HL-60 (cell line): ENCODE measurements at regions not wholly inside any gene's neighbourhood (a gene's known extent, or its start where the extent isn't known, plus 50 kb on each side); places are given as distances from the start of the nearest gene placed in this dataset.

ENCODE experiments used
- DNase-seq, 2 experiments: peaks; one replicate each; pipeline ENCODE4 v3.0.0-alpha.2; 2010 to 2020; ENCODE audit warnings: low read depth in 1 of 2, low spot score in 1 of 2
- H3K27ac ChIP-seq: fragments of 250-450 bp; sonication (Bioruptor Pico); replicated peaks from 2 replicates; pipeline ENCODE4 v1.5.1; 2020; ENCODE audit warnings: mild to moderate bottlenecking, moderate library complexity
- H3K27me3 ChIP-seq: fragments of 250-450 bp; sonication (Bioruptor Pico); 2 replicates; pipeline ENCODE4 v1.5.1; 2021; ENCODE audit warnings: mild to moderate bottlenecking, moderate library complexity; ENCODE audit not compliant: insufficient read depth, poor library complexity, severe bottlenecking
- H3K4me3 ChIP-seq: replicated peaks from 2 replicates; pipeline ENCODE4 v1.5.1; 2011; ENCODE audit warnings: mild to moderate bottlenecking, control low read depth, low read length; ENCODE audit not compliant: insufficient read depth
- CTCF ChIP-seq: IDR thresholded peaks from one replicate; pipeline ENCODE4 v1.5.1; 2011; ENCODE audit warnings: low read length, control low read depth, inconsistent platforms; ENCODE audit not compliant: insufficient read depth
- GABPA ChIP-seq: IDR thresholded peaks from 2 replicates; pipeline ENCODE4 v1.6.1; 2012; ENCODE audit warnings: low read depth
- POLR2AphosphoS5 ChIP-seq: IDR thresholded peaks from 2 replicates; pipeline ENCODE4 v1.6.1; 2012; ENCODE audit warnings: low read depth
- SPI1 ChIP-seq: IDR thresholded peaks from 2 replicates; pipeline ENCODE4 v1.6.1; 2012; ENCODE audit warnings: low read depth, mild to moderate bottlenecking, borderline replicate concordance
- TF ChIP-seq, protein P1 (sequence below): IDR thresholded peaks from 2 replicates; pipeline ENCODE4 v1.6.1; 2012; ENCODE audit warnings: low read depth; ENCODE audit not compliant: insufficient replicate concordance

DNA sequence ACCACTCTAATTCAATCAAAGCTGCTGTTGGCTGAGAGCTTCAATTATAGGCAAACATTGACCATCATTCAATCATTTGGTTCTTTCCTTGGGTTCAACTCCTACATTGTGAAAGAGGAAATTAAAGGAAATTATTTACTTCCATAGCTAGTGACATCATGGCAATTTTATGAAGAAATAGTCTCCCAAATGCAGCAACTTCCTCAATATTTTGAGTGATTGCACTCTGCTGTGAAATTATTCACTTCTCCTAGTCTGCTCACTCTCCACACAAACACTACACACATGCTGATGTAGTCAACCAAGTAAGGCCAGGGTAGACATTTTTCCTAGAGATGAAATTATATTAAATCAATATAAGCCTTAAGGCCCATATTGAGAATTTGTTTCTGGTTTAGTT is 86.7 kb upstream of the NCKAP5 start:
- Histone ChIP-seq H3K27ac (no peak overlapping the region), H3K4me3 (no peak overlapping the region), H3K27me3 (no peaks in the 10 kb centered on the region)
- DNase-seq = no peak
- TF ChIP-seq CTCF (no peak), POLR2AphosphoS5 (no peak), GABPA (no peak), SPI1 (no peak)
- TF ChIP-seq, protein P1, sequence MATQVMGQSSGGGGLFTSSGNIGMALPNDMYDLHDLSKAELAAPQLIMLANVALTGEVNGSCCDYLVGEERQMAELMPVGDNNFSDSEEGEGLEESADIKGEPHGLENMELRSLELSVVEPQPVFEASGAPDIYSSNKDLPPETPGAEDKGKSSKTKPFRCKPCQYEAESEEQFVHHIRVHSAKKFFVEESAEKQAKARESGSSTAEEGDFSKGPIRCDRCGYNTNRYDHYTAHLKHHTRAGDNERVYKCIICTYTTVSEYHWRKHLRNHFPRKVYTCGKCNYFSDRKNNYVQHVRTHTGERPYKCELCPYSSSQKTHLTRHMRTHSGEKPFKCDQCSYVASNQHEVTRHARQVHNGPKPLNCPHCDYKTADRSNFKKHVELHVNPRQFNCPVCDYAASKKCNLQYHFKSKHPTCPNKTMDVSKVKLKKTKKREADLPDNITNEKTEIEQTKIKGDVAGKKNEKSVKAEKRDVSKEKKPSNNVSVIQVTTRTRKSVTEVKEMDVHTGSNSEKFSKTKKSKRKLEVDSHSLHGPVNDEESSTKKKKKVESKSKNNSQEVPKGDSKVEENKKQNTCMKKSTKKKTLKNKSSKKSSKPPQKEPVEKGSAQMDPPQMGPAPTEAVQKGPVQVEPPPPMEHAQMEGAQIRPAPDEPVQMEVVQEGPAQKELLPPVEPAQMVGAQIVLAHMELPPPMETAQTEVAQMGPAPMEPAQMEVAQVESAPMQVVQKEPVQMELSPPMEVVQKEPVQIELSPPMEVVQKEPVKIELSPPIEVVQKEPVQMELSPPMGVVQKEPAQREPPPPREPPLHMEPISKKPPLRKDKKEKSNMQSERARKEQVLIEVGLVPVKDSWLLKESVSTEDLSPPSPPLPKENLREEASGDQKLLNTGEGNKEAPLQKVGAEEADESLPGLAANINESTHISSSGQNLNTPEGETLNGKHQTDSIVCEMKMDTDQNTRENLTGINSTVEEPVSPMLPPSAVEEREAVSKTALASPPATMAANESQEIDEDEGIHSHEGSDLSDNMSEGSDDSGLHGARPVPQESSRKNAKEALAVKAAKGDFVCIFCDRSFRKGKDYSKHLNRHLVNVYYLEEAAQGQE = no peak

DNA sequence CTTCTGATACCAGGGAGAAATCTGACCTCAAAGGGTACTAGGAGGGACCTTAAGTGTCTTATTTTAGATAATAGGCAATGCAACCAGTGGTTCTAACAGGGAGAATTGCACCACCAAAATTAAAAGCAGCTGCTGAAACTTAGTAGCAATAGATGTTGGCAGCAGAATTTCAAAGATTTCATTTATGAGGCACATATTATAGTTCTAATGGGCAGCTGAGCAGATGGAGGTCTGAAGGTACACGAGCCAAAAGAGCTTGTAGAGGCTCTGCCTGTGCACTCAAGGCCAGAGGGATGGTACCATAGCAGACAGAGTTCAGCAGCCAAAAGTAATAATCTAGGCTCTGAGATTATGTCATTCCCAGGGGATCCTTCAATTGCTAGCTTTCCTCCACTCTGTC is 87.3 kb upstream of the NCKAP5 start:
- Histone ChIP-seq H3K27me3 (no peaks in the 10 kb centered on the region), H3K27ac (no peak overlapping the region)
- DNase-seq = no peak

DNA sequence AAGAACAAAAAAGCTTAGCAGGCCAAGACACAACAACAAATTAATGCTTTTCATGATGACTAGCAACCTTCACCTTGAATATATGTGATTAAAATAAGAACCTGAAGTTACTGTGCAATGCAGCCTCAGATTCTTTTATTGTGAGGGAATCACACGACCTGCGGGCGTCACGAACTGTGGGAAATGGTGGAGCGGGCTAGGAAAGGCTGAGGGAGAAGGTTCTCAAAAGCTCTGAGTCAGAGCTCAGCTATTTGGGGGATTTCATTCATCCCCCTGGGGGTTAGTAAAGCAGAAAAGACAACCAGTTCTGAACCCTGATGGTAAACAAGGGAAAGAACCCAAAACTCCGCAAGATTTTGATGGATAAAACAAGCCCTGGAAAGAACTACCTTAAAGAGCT is 89.3 kb upstream of the NCKAP5 start:
- TF ChIP-seq CTCF = no peak
- no peak for TF ChIP-seq GABPA
- TF ChIP-seq, protein P1 = no peak
- TF ChIP-seq SPI1 = no peak
- TF ChIP-seq POLR2AphosphoS5 = no peak
- DNase-seq = no peak
- no peaks in the 10 kb centered on the region for H3K27me3 ChIP-seq
- H3K27ac ChIP-seq = no peak overlapping the region
- no peak overlapping the region for H3K4me3 ChIP-seq

More for the DNA sequence above, 87.3 kb upstream of the NCKAP5 start:
- no peak for TF ChIP-seq POLR2AphosphoS5
- TF ChIP-seq SPI1 = no peak
- TF ChIP-seq CTCF = no peak
- no peak for TF ChIP-seq GABPA
- TF ChIP-seq, protein P1 = no peak
- no peak overlapping the region for H3K4me3 ChIP-seq
